ENCODE measurements at regions not wholly inside any gene's neighbourhood (a gene's known extent, or its start where the extent isn't known, plus 50 kb on each side); places are given as distances from the start of the nearest gene placed in this dataset.
A peak's percentile ranks its signal among the peaks of the same experiment; 100 is the strongest.

DNA sequence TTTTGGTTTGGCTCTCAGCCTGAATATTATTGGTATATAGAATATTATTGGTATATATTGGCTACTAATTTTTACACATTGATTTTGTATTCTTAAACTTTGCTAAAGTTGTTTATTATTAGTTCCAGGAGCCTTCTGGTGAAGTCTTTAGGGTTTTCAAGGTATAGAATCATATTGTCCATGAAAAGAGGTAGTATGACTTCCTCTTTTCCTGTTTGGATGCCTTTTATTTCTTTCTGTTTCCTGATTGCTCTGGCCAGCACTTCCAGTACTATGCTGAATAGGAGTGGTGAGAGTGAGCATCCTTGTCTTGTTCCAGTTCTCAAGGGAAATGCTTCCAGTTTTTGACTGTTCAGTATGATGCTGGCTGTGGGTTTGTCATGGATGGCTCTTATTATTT, 107.3 kb upstream of the LIPC start:
- H3K4me1 ChIP-seq = no peaks in the 10 kb centered on the region
- no peak for DNase-seq (ENCODE audit: low spot score in 2 of 2)
- intact Hi-C loops (cut with DNase I) = no loop called here

DNA sequence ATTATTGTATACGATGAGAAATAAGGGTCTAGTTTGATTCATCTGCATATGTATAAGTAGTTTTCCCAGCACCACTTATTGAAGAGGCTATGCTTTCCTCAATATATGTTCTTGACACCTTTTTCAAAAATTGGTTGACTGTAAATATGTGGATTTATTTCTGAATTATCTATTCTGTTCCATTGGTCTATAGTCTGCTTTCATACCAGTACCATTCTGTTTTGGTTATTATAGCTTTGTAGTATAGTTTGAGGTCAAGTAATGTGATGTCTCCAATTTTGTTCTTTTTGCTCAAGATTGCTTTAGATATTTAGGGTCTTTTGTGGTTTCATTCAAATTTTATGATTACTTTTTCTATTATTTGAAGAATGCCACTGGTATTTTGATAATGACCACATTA, 103.8 kb upstream of the LIPC start:
- no peak overlapping the region for H3K4me3 ChIP-seq
- no peak for DNase-seq (ENCODE audit: low spot score in 2 of 2)
- H3K36me3 ChIP-seq = no peaks in the 10 kb centered on the region
- H3K27ac ChIP-seq = no peak overlapping the region
- no peaks in the 10 kb centered on the region for H3K27me3 ChIP-seq
- peaks cover 0 to 6% of the 10 kb centered on the region in 2 donors for H3K9me3 ChIP-seq
- TF ChIP-seq, protein P1, sequence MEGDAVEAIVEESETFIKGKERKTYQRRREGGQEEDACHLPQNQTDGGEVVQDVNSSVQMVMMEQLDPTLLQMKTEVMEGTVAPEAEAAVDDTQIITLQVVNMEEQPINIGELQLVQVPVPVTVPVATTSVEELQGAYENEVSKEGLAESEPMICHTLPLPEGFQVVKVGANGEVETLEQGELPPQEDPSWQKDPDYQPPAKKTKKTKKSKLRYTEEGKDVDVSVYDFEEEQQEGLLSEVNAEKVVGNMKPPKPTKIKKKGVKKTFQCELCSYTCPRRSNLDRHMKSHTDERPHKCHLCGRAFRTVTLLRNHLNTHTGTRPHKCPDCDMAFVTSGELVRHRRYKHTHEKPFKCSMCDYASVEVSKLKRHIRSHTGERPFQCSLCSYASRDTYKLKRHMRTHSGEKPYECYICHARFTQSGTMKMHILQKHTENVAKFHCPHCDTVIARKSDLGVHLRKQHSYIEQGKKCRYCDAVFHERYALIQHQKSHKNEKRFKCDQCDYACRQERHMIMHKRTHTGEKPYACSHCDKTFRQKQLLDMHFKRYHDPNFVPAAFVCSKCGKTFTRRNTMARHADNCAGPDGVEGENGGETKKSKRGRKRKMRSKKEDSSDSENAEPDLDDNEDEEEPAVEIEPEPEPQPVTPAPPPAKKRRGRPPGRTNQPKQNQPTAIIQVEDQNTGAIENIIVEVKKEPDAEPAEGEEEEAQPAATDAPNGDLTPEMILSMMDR (IDR thresholded peaks at IDR 0.05) = no peak
- intact Hi-C loops (cut with DNase I) = no loop called here
- H3K4me1 ChIP-seq = peaks cover 9 to 28% of the 10 kb centered on the region in 2 donors

More for the DNA sequence above, 107.3 kb upstream of the LIPC start:
- H3K27me3 ChIP-seq = no peaks in the 10 kb centered on the region
- no peak overlapping the region for H3K4me3 ChIP-seq
- no peak overlapping the region for H3K27ac ChIP-seq
- peaks cover 0 to 6% of the 10 kb centered on the region in 2 donors for H3K9me3 ChIP-seq
- no peaks in the 10 kb centered on the region for H3K36me3 ChIP-seq
- TF ChIP-seq, protein P1 (IDR thresholded peaks at IDR 0.05) = no peak

DNA sequence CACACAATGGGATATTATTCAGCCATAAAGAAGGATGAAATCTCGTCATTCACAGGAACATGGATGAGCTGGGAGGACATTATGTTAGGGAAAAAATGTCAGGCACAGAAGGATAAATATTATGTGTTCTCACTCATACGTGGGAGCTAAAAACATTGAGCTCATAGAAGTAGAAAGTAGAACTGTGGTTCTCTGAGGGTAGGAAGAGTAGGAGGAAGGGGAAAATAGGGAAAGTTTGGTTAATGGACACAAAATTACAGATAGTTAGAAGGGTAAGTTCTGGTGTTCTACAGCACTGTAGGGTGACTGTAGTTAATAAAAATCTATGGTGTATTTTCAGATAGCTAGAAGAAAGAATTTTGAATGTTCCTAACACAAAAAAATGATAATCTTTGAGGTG, 102.6 kb upstream of the LIPC start:
- TF ChIP-seq, protein P1 (IDR thresholded peaks at IDR 0.05) = no peak
- Histone ChIP-seq H3K27me3 (no peaks in the 10 kb centered on the region), H3K36me3 (no peaks in the 10 kb centered on the region), H3K27ac (no peak overlapping the region), H3K4me1 (peaks cover 9 to 29% of the 10 kb centered on the region in 2 donors), H3K4me3 (no peak overlapping the region), H3K9me3 (peaks cover 0 to 6% of the 10 kb centered on the region in 2 donors)
- intact Hi-C loops (cut with DNase I) = no loop called here
- DNase-seq (ENCODE audit: low spot score in 2 of 2) = no peak

DNA sequence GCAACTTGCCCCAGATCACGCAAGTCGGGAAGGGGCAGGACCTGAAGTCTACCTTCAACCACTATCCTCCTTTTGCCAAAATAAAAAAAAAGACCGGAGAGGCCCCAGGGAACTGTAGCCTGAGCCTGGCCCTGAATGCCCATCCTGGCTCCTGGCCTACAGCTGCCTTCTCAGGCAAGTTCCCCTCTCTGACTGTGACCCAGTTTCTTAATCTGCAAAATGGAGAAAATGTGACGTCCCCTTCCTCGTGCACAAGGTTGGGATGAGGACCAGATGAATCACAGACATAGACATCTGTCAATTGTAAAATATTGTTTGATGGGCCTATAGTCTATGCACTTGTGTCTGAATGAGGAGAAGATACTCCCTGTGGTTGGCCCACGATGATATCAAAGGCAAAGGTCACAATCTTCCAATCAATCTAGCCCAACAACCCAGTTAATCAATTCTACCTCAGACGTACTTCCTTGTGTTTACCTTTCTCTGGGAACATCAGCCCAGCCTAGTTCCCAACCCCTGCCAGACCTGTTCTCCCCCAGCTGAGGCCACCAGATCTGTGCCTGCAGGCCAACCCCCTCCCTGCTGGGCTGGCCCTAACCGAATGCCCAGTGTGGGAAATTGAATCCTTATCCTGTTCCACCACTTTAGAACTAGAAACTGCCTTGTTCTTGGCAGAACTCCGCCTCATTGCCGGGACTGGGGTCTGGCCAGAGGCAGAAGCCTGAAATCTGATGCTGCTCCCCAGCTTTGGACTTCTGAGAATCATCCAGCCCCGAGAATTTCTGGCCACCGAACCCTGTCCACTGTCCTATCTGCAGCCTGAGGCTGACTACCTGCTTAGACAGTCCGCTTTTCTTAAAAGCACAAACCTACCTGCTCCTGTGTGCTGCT, 101.8 kb upstream of the LIPC start:
- H3K27ac ChIP-seq = peak overlapping the region; percentile 4 to 84
- DNase-seq (ENCODE audit: low spot score in 2 of 2) = no peak
- intact Hi-C loops (cut with DNase I) = loop anchor here (5.0 kb wide), 4 partner anchors 103 to 602 kb away; partner anchors contain the start of gene SLTM

DNA sequence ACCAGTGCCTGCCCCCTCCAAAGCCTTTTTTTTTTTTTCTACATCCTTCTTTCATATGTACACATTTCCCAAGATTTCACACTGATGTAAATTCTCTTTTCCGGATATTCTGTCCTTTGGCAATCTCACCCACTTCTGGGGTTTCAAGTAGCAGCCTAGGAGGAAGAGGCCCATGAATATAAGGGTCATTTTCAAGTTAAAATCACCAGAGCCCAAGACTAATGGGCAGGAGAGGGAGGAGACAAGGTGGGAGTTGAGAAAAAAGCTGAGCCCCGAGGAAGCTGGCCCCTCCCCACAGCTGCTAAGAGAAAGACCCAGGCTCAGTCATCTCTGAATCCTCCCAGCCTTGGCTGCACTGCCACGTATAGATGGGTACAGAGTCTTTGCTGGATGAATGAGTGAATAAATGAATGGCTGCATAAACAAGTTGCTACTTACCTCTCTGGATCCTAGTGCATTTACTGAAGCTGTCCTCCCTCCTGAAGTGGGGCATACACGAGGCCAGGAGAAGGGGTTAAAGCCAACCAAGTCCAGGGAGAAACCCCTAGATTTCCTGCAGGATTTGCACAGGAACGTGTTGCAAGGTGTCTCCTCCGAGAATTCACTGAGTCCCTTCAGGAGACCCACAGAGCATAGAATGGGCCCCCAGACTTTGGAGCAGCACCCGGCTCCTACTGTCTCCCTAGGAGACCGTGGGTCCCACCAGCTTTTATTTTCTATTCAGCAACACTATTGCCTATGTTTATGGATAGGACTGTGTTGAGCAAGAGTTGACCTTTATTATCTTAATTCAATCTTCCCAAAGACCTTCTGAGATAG, 100.8 kb upstream of the LIPC start:
- intact Hi-C loops (cut with DNase I) = loop anchor here (5.0 kb wide), 4 partner anchors 104 to 601 kb away; partner anchors contain the start of gene SLTM
- H3K36me3 ChIP-seq = no peaks in the 10 kb centered on the region
- no peak for DNase-seq (ENCODE audit: low spot score in 2 of 2)
- TF ChIP-seq, protein P1 (IDR thresholded peaks at IDR 0.05) = no peak
- H3K27me3 ChIP-seq = no peaks in the 10 kb centered on the region
- H3K9me3 ChIP-seq = peaks cover 0 to 6% of the 10 kb centered on the region in 2 donors
- H3K4me3 ChIP-seq = no peak overlapping the region
- peak overlapping the region; percentile 56 to 84 for H3K27ac ChIP-seq
- H3K4me1 ChIP-seq = peaks cover 9 to 29% of the 10 kb centered on the region in 2 donors

More for the DNA sequence above, 101.8 kb upstream of the LIPC start:
- TF ChIP-seq, protein P1 (IDR thresholded peaks at IDR 0.05) = no peak
- Histone ChIP-seq H3K36me3 (no peaks in the 10 kb centered on the region), H3K4me3 (no peak overlapping the region), H3K27me3 (no peaks in the 10 kb centered on the region), H3K4me1 (peaks cover 9 to 29% of the 10 kb centered on the region in 2 donors), H3K9me3 (peaks cover 0 to 6% of the 10 kb centered on the region in 2 donors)
